KMS-11 (cell line): ENCODE measurements at regions not wholly inside any gene's neighbourhood (a gene's known extent, or its start where the extent isn't known, plus 50 kb on each side); places are given as distances from the start of the nearest gene placed in this dataset.

ENCODE experiments used
- H2AFZ ChIP-seq: fragments of 200-600 bp; sonication (generic); 2 replicates; pipeline ENCODE4 v1.6.1; 2016; ENCODE audit warnings: antibody characterized with exemption, mixed run types, low read depth
- H3K27ac ChIP-seq: fragments of 200-600 bp; sonication (generic); 2 replicates; pipeline ENCODE4 v1.6.1; 2016; ENCODE audit warnings: mild to moderate bottlenecking, mixed run types
- H3K27me3 ChIP-seq: fragments of 200-600 bp; sonication (generic); 2 replicates; pipeline ENCODE4 v1.6.1; 2017; ENCODE audit warnings: mild to moderate bottlenecking, low read depth, mixed run types, moderate library complexity; ENCODE audit not compliant: insufficient read depth
- H3K36me3 ChIP-seq: fragments of 200-600 bp; sonication (generic); 2 replicates; pipeline ENCODE4 v1.6.1; 2017; ENCODE audit warnings: mild to moderate bottlenecking, mixed run types; ENCODE audit not compliant: insufficient read depth
- H3K4me1 ChIP-seq: fragments of 200-600 bp; sonication (generic); 2 replicates; pipeline ENCODE4 v1.6.1; 2016; ENCODE audit warnings: mild to moderate bottlenecking, low read depth, mixed run types; ENCODE audit not compliant: poor library complexity, severe bottlenecking
- H3K4me2 ChIP-seq: fragments of 200-600 bp; sonication (generic); 2 replicates; pipeline ENCODE4 v1.7.0; 2016; ENCODE audit warnings: mild to moderate bottlenecking, mixed run types
- H3K4me3 ChIP-seq: fragments of 200-600 bp; sonication (generic); IDR thresholded peaks from 2 replicates; pipeline ENCODE4 v1.6.1; 2017; ENCODE audit warnings: low read depth, low read length, mixed read lengths; ENCODE audit not compliant: insufficient read depth
- H3K79me2 ChIP-seq: fragments of 200-600 bp; sonication (generic); 2 replicates; pipeline ENCODE4 v1.6.1; 2016; ENCODE audit warnings: low read depth, mixed run types; ENCODE audit not compliant: insufficient read depth
- H3K9ac ChIP-seq: fragments of 200-600 bp; sonication (generic); 2 replicates; pipeline ENCODE4 v1.6.1; 2016; ENCODE audit warnings: mild to moderate bottlenecking, mixed run types
- H4K20me1 ChIP-seq: fragments of 200-600 bp; sonication (generic); 2 replicates; pipeline ENCODE4 v1.6.1; 2016; ENCODE audit warnings: mild to moderate bottlenecking, mixed run types; ENCODE audit not compliant: insufficient read depth
- TF ChIP-seq, protein P1 (sequence below): fragments of 200-600 bp; sonication (generic); conservative IDR thresholded peaks from 2 replicates; pipeline ENCODE4 v1.6.1; 2017; ENCODE audit warnings: low read depth, mild to moderate bottlenecking, antibody characterized with exemption, low read length, moderate library complexity, mixed read lengths

DNA sequence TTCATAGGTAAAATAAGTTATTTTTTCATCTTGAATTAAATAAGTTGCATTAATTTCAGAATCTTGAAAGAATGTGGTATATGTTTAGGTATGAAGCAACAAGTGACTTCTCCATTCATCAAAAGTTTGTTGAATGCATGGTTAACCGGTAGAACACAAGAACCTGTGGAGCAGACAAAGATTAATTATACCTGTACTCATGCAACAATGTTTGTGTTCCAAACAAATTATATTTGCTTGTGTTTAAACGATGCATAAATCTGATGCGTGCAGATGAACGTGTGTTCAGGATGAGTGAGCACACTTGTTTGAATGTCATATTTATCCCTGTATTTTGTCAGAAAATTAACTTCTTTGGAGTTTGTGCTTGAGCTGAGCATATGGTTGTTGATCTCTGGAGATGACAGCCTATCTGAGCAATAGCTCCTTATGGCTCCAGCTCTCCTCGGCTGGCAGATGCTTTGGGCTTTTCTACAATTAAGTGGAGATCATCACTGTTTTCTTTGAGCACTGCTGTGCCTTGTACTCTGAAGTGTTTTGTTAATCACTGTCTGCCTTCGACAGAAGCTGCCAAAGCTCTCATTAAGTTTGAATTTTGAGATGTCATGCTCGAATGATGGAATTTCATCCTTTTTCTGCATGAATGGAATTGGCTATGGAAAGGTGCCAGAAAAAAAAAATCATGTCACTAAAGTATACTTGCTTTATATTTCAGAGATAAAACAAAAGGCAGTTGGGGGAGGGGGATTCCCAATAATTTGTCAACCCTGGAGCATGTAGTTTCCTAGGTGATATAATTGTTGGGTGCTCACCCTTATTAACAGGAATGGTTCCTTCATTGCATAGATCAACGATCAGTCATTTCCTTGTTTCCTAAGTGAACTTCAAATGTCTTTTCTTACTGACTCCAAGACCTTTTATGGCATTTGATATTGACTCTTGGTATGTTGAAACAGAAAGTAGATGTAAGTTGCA, 502.5 kb upstream of the ARRDC3 start:
- TF ChIP-seq, protein P1, sequence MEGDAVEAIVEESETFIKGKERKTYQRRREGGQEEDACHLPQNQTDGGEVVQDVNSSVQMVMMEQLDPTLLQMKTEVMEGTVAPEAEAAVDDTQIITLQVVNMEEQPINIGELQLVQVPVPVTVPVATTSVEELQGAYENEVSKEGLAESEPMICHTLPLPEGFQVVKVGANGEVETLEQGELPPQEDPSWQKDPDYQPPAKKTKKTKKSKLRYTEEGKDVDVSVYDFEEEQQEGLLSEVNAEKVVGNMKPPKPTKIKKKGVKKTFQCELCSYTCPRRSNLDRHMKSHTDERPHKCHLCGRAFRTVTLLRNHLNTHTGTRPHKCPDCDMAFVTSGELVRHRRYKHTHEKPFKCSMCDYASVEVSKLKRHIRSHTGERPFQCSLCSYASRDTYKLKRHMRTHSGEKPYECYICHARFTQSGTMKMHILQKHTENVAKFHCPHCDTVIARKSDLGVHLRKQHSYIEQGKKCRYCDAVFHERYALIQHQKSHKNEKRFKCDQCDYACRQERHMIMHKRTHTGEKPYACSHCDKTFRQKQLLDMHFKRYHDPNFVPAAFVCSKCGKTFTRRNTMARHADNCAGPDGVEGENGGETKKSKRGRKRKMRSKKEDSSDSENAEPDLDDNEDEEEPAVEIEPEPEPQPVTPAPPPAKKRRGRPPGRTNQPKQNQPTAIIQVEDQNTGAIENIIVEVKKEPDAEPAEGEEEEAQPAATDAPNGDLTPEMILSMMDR = no peak
- H3K36me3 ChIP-seq = no peaks in the 10 kb centered on the region
- no peaks in the 10 kb centered on the region for H3K79me2 ChIP-seq
- H3K9ac ChIP-seq = no peak overlapping the region
- H3K4me1 ChIP-seq = no peaks in the 10 kb centered on the region
- no peak overlapping the region for H3K4me3 ChIP-seq
- H3K27me3 ChIP-seq = no peaks in the 10 kb centered on the region
- no peak overlapping the region for H2AFZ ChIP-seq
- H4K20me1 ChIP-seq = no peaks in the 10 kb centered on the region
- no peak overlapping the region for H3K4me2 ChIP-seq
- no peak overlapping the region for H3K27ac ChIP-seq

- Histone ChIP-seq H3K4me1 (no peaks in the 10 kb centered on the region), H3K79me2 (no peaks in the 10 kb centered on the region), H4K20me1 (no peaks in the 10 kb centered on the region), H3K4me3 (no peak overlapping the region), H3K9ac (no peak overlapping the region), H2AFZ (no peak overlapping the region), H3K36me3 (no peaks in the 10 kb centered on the region), H3K27me3 (no peaks in the 10 kb centered on the region), H3K4me2 (no peak overlapping the region), H3K27ac (no peak overlapping the region)
- TF ChIP-seq, protein P1 = no peak
These were observed 500.9 kb upstream of the ARRDC3 start for GRCh38 chr5:91884036-91884435.

DNA sequence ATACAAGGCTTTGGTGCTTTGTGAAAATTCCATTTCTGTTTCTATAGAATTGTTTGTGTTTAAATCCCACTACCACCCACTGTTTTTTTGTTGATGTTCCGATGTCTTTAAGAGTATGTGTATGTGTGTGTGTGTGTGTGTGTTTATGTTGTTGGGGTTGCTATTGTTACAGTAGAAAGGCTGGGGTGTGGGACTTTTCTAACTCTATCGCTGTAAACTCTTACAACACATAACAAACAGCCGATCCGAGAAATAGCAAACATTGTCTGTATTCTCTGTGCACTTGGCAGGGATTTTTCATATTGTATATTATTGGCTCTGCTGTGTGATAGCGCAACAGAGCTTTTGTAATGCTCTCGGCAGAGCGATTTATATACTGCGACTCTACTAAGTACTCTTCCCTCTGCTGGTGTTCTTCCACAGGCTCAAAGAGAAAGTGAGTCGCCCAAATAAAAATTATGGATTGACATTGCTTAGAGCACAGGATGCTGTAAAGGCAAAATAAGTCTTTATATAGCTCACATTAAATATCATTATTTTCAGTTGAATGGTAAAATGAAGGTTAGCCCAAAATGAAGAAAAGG, 492.2 kb upstream of the ARRDC3 start:
- Histone ChIP-seq H2AFZ (no peak overlapping the region), H3K4me1 (no peaks in the 10 kb centered on the region), H4K20me1 (no peaks in the 10 kb centered on the region), H3K4me2 (no peak overlapping the region), H3K9ac (no peak overlapping the region), H3K79me2 (no peaks in the 10 kb centered on the region), H3K36me3 (no peaks in the 10 kb centered on the region), H3K4me3 (no peak overlapping the region), H3K27ac (no peak overlapping the region), H3K27me3 (no peaks in the 10 kb centered on the region)
- TF ChIP-seq, protein P1 = no peak

- Histone ChIP-seq H3K4me3 (no peak overlapping the region), H3K4me2 (no peak overlapping the region), H3K27me3 (no peaks in the 10 kb centered on the region), H3K36me3 (no peaks in the 10 kb centered on the region), H3K79me2 (no peaks in the 10 kb centered on the region), H3K27ac (no peak overlapping the region), H3K9ac (no peak overlapping the region), H2AFZ (no peak overlapping the region), H3K4me1 (no peaks in the 10 kb centered on the region), H4K20me1 (no peaks in the 10 kb centered on the region)
- TF ChIP-seq, protein P1 = no peak
These were observed 484.7 kb upstream of the ARRDC3 start for GRCh38 chr5:91867799-91868198.
